HUDEP-2 (cell line): ENCODE measurements at regions not wholly inside any gene's neighbourhood (a gene's known extent, or its start where the extent isn't known, plus 50 kb on each side); places are given as distances from the start of the nearest gene placed in this dataset.

Experiments
- DNase-seq, 76 experiments: peaks; one replicate each; lab custom pipeline; 2025; ENCODE audit not compliant: unreplicated experiment in 76 of 76; lab: John Stamatoyannopoulos, UW

DNA sequence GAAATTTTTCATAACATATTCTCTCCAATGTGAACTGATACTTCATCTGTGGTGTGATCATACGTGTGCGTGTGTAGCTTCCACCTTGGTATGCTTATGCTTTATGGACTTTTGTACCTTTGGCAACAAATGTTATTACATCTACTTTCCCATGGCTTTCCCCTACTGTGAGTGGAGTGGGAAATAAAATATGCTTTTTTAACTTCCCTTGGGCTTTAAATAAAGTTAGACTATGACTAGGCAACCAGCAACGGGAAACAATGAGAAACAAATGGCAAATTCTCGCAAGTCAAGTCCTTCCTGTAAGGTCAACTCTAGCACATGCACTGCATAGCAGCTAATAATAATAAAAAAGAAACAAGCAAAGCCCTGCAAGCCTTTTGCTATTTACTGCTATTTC lies 205.0 kb upstream of the PDE5A start:
- DNase-seq: no peak

DNA sequence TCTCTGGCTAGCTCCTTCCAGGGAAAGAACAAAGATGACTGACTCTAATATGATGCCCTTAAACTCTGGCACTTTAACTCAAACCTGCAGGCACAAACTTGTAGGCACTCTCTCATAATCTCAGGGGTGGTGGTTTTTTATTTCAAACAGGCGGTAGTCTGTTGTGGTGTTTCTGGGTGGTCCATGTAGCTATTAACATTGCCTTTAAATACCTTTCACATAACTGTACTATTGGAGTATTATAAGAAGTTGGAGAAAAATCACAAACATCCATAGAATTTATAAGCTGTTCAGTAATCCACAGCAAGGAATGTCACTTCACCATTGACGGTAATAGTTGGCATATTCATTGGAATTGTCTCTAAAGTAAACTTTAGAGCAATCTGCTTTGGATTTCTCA lies 204.2 kb upstream of the PDE5A start:
- DNase-seq: no peak

DNA sequence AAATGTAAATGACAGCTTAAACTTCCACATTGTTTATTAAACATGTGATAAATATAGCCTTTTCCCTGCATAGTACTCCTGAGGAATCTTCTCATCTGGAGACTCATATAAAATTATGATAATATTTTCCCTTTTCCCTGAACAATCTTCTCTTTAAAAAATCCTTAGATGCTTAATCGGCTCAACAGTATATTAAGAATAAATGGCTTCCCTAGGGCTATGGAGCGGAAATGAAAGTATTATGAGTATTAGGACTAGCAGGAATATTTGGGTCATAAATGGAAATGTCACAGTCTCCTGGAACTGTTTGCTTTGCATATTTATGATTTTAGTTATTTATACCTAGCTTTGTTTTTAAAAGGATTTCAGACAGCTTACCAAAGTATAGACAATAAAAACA lies 200.7 kb upstream of the PDE5A start:
- no peak for DNase-seq

DNA sequence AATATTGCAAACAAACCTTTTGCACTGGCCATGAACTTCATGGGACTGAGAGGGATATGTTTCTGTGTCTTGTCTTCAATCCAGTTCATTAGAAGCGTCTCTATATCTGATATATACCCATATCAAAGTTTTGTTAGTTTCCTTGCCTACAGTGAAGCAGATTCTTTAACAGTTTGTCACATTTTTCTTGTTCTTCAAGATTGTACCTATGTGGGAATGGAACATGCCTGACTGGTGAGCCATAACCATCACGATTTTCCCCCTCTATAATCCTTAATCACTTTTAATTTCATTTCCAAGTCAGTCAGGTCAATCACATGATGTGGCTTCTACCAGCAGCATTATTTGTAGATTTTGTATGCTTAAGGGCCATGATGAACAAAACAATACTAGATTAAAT lies 197.1 kb upstream of the PDE5A start:
- DNase-seq: no peak

DNA sequence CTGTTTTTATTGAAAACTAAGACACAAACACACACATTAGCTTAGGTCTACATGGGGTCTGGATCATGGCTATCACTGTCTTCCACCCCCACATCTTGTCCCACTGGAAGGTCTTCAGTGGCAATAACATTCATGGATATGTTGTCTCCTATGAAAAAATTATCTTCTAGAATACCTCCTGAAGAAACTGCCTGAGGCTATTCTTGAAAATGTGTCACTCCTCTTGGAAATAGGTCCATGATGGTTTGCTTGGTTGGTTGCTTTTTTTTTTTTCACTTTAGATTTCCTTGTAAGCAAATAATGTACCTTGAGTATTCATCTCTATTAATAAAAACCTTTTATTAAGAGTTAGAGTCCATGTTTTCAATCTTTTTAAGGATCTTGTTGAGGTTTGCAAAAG lies 195.3 kb upstream of the PDE5A start:
- DNase-seq: no peak

DNA sequence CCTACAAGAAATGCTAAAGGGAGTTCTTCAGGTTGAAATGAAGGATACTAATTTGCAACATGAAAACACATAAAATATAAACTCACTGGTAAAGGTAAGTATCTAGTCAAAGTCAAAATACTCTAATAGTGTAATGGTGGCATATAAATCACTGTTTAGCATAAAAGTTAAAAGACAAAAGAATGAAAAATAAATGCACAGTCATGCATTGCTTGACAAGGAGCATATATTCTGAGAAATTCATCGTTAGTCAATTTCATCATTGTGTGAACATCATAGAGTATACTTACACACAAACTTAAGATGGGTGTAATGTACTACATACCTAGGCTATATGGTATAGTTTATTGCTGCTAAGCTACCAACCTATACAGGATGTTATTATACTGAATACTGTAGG lies 194.4 kb upstream of the PDE5A start:
- no peak for DNase-seq

DNA sequence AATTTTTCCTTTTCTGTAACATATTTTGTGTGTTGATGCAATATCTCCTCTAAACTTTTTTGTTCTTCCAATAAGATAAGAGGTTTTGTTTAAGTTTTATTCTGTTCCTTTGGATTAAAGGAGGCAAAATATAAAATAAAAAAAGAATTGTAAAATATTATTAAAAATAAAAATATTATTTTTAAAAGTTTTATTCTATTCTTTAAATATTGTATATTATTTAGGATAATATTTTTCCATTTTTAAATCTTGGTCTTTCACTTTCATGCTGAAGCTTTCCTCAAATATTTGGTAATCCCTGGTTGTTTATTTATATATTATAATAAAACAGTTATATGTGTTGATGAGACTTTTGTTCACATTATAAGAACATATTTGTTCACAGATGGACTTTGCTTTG lies 187.9 kb upstream of the PDE5A start:
- no peak for DNase-seq

DNA sequence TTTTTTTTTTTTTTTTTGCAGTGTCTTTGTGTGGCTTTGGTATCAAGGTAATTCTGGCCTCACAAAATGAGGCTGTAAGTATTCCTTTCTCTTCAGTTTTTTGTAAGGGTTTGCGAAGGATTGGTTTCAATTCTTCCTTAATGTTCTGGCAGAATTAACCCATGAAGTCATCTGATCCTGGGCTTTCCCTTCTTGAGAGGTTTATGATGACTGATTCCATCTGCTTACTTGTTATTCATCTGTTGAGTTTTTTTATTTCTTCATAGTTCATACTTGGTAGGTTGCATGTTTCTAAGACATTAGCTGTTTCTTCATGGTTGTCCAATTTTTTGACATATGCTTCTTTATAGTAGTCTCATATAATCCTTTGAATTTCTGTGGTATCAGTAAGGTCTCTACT lies 181.4 kb upstream of the PDE5A start:
- DNase-seq: no peak

DNA sequence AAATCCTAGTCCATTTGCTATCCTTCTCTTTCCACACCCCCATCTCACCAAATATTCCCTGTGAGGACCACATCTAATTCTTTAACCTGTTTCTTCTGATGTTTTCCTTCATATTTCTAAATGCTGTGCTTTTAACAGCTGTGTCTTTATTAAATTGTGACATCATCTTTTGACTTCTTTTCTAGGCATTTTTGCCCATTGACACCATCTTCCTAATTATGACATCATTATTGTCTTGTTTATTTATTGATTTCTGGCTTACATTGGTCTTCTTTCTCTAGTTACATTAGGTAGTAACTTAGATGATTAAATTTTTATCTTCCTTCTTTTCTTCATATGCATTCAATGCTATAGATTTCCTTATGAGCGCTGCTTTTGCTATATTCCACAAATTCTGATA lies 175.8 kb upstream of the PDE5A start:
- no peak for DNase-seq

DNA sequence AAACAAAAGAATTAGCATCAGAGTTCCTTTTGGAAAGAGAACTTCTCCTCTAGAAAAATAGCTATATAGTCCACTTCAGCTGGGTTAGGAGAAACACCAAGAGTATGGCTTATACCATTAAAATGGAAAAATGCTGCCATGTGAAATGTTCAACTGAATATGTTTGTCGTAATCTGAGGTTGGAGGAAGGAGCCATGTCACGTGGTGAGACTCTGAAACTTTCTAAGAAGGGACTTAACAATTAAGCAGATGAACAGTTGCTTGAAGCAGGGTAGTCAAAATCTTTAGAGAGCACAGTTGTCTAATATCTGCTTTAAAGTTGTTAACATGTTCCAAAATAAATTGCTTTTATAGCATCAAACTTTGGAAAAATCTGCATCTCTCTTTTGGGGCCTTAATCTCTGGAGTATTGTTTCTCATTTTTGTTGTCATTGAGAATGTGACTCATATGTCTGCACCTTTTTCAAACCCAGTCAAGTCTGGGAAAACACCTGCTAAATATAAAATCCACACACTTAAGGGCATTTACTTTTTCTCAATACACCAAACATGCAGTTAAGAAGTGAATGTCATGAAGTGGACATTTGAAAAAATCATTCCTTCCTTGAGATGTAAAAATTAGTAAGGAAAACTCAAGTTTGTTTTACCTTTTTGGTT lies 168.8 kb upstream of the PDE5A start:
- DNase-seq: no peak

DNA sequence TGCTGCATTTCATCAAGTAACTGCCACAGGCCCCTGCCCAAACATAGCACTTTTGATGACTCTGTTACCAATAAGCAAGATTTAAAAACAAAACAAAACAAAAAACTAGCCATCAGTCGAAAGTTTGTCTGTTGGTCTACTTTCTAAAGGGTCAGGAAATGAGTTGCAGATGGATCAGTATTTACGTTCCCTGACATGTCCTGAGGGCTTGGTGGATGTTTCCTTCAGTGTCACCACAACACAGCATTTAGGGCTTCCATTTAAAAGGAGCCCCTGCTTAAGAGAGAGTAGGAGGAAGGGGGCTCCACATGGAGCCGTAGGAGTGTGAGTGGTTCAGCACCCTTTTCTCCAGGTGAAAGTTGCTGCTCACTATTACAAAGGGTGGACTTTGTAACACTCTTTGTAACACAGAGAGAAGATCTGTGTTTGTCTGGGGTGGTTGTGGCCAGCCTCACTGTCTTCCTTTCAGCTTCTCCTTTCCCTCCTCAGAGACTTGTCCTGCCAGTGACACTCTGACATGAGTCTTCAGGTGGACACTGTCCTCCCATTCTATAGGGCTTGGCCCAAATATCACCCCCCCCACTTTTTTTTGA lies 167.5 kb upstream of the PDE5A start:
- DNase-seq: no peak

DNA sequence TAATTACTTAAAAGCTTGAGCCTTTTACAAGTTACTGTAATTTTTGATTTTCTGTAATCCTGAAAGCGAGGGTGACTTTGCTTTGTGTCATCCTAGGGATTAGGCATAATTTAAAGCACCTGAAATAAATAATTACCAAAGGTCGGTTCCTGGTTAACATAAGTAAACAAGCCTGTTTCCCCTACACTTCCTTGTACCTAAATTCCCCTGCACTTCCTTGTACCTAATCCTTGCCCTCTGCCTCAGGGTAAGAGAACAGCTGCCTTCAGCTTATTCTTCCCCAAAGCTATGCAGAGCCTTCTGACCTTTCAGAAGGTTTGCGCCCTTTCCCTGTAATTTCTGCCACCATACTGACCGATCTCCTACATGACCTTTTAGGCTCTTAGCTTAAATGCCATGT lies 166.1 kb upstream of the PDE5A start:
- DNase-seq: no peak

DNA sequence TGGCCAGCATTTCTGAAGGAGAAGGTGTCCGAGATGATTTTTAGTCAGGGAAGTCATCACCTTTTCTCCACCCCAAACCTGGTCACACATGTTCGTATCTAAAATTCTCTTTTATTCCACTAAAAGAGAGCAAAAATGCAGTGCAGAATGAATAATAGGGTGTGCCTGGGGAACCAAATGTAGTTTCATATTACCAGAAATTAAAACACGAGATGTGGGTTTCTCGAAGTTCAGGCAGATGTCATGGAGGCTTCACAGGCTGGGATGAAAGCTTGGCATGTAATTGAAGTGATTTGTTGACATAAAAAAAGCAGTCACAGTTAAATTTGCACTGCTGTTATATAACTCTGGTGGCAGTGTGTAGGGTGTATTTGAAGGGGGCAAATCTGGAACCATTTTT lies 165.5 kb upstream of the PDE5A start:
- DNase-seq: no peak

DNA sequence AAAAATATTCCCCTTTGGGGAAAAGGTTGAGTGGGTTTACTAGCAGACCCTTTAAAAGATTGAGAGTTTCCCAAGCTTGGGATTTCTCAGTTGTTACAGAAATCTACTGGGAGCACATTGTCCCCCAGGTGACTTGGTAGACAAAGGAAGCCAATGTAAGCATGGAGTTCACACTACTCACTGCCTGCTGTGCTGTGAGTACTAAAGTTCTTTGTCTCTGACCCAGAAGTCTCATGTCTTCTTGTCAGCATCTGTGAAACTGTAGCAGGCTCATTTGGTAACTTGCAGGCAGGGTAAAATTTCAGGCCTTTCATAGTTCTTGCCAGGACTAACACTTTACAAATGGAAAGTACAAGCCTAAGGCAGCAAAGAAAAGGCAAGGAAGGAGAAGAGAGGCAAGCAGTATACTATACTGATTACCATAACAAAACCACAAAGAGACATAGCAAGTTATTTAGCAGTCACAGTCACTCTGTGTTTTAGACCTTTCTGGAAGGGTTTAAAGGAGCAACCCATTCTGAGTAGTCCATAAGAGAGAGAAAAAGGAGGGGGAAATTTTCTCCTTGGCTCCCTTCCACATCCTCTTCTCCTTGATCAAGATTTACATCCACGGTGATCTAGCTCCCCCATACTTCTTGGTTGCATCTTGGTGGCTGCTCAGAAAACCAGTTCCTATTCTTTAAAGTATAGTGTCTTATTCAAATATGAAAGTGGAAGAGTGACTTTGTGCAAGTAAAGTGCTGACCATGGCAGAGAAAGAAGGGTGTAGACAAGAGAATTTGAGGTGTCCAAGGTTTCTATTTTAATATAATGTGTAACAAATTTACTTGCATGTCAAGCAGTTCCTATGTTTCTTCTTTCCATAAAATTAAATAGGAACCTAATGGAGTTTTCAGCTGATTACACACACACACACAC lies 160.0 kb upstream of the PDE5A start:
- DNase-seq: no peak

DNA sequence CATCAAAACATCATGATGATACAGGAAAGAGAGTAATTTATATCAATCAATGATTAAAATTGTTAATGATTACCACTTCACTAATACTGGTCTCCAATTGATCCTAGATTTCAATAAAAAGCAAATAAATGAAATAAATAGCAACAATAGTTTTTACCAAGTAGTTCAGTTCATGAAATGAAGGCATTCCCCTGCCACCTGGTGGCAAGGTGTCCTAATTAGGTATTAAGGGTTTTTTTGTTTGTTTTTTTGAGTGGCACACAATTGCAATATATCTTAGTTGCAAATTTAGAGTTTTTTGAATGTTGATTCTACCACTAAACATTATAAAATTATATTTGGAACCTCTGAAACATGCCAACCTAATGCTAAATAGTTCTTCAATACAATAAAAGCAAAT lies 157.4 kb upstream of the PDE5A start:
- no peak for DNase-seq

DNA sequence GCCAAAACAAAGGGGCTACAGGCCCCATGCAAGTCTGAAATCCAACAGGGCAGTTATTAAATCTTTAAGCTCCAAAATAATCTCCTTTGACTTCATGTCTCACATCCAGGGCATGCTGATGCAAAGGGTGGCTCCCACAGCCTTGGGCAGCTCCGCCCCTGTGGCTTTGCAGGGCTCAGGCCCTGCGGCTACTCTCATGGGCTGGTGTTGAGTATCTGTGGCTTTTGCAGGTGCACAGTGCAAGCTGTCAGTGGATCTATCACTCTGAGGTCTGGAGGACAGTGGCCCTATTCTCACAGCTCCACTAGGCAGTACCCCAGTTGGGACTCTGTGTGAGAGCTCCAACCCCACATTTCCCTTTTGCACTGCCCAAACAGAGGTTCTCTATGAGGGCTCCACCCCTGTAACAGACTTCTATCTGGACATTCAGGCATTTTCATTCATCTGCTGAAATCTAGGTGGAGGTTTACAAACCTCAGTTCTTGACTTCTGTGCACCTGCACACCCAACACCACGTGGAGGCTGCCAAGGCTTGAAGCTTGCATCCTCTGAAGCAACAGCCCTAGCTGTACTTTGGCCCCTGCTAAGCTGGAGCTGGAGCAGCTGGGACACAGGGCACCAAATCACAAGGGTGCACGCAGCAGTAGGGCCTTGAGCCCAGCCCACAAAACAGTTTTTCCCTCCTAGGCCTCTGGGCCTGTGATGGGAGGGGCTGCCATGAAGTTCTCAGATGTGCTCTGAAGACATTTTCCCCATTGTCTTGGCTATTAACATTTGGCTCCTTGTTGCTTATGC lies 154.8 kb upstream of the PDE5A start:
- no peak for DNase-seq

DNA sequence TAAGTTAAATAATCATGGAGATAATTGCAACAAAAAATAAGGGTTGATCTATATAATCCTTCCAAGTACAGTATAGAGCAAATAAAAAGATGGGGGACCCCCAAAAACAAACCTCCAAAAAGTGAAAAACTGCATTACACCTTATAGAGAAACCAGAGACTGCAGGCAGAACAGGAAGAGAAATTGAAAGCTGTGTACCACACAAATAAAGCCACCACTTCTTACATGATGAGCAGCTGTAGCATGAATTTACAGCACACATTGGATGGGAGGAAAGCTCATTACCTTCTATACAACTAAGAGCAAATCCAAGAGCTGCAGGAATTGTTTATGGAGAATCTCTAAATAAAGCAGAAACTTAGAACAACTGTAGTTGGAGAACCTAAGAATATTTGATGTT lies 152.4 kb upstream of the PDE5A start:
- DNase-seq: no peak

DNA sequence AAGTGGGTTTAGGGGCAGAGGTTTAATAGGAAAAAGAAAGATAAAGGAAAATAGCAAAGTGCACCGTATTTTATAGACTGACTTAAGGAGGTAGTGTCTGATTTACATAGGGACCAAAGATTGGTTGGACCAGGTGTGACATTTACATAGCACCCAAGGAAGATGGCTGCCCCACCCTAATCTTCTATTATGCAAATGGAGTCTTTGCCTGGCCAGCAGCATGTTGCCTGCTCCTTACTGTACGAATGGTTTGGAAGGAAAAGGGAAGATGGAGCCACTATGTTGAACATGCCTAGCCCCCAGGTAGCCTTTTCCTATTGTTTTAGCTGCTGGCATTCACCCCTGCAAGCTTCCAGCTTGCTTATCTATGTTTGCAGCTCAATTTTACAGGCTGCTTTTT lies 146.2 kb upstream of the PDE5A start:
- no peak for DNase-seq

DNA sequence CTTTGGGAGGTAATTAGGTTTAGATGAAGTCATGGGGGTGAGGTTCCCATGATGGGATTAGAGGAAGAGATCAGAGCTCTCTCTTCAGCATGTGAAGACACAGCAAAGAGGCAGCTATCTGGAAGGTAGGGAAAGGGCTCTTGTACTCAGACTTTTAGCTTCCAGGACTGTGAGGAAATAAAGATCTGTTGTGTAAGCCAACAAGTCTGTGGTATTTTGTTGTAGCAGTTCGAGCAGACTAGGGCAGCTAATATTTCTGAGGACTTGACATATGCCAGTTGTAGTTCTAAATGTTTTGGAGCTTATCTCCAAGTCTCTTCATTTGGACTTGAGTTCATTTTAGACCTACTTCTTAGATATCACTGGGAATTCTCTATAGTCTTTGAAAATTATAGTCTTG lies 137.3 kb upstream of the PDE5A start:
- no peak for DNase-seq

DNA sequence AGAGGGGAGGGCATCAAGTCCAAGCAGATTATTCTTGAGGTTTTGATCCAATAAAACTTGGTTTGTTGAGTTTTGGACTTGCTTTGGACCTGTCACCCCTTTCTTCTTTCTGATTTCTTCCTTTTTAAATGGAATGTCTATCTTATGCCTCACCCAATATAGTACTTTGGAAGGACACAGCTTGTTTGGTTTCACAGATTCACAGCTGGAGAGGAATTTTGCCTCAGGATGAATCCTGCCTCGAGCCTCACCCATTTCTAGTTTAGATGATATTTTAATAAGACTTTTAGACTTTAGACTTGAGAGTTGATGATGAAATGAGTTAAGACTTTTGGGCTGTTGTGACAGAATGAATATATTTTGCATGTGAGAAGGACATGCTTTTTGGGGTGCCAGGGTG lies 136.9 kb upstream of the PDE5A start:
- no peak for DNase-seq

DNA sequence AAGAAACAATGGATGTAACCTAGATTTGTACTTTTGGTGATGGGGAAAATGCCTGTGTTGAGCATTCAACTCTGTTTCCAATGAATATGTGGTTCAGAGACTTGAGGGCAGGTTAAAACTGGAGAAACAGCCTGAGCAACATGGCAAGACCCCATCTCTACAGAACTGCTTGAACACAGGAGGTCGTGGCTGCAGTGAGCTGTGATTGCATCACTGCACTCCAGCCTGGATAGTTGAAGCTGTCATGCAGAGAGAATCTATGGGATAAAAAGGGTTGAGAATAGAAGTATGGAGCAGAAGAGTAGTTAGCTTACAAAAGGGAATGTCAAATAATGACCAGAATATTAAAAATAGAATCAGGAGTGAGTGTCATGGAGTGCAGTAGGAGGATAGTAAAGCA lies 134.8 kb upstream of the PDE5A start:
- DNase-seq: no peak
